Spleen (tissue), 11 donors: ENCODE measurements at regions not wholly inside any gene's neighbourhood (a gene's known extent, or its start where the extent isn't known, plus 50 kb on each side); places are given as distances from the start of the nearest gene placed in this dataset.

ENCODE experiments used
- DNase-seq: peaks from one replicate; pipeline ENCODE4 v3.0.0-alpha.2; 2020
- H3K27ac ChIP-seq, 8 donors: fragments of 200-600 bp; sonication (generic) in 7 of 8; 1 replicate in 4 of 8; 2 replicates in 4 of 8; pipeline versions ENCODE4 v1.5.0 to v1.8.0; 2016 to 2021; ENCODE audit warnings: inconsistent platforms in 4 of 8, mild to moderate bottlenecking in 4 of 8, moderate library complexity in 1 of 8
- H3K27me3 ChIP-seq, 7 donors: fragments of 200-600 bp; sonication (generic) in 6 of 7; replicated peaks in 1 of 7; 1 replicate in 4 of 7; 2 replicates in 3 of 7; pipeline versions ENCODE4 v1.5.0 to v1.8.0; 2016 to 2021; ENCODE audit warnings: inconsistent platforms in 3 of 7, mild to moderate bottlenecking in 1 of 7
- H3K36me3 ChIP-seq, 6 donors: fragments of 200-600 bp; sonication (generic) in 5 of 6; 1 replicate in 4 of 6; 2 replicates in 2 of 6; pipeline versions ENCODE4 v1.5.0 to v1.8.0; 2016 to 2021; ENCODE audit warnings: inconsistent platforms in 2 of 6
- H3K4me1 ChIP-seq, 6 donors: fragments of 200-600 bp; sonication (generic) in 5 of 6; 1 replicate in 3 of 6; 2 replicates in 3 of 6; pipeline versions ENCODE4 v1.5.0 to v1.8.0; 2016 to 2021; ENCODE audit warnings: inconsistent platforms in 3 of 6
- H3K4me3 ChIP-seq, 8 donors: fragments of 200-600 bp; sonication (generic) in 7 of 8; 1 replicate in 4 of 8; 2 replicates in 4 of 8; pipeline versions ENCODE4 v1.5.0 to v1.8.0; 2016 to 2021; ENCODE audit warnings: inconsistent platforms in 4 of 8, mild to moderate bottlenecking in 4 of 8, moderate library complexity in 2 of 8
- H3K9me3 ChIP-seq, 8 donors: fragments of 200-600 bp; sonication (generic) in 7 of 8; 1 replicate in 4 of 8; 2 replicates in 4 of 8; pipeline versions ENCODE4 v1.5.0 to v1.8.0; 2016 to 2021; ENCODE audit warnings: inconsistent platforms in 4 of 8
- POLR2A ChIP-seq, 3 donors: fragments of 450-650 bp; IDR thresholded peaks; one replicate each; pipeline ENCODE4 v1.5.1; 2017; ENCODE audit warnings: antibody characterized with exemption in 3 of 3, mild to moderate bottlenecking in 1 of 3
- POLR2AphosphoS5 ChIP-seq, 3 donors: sonication (generic); formaldehyde crosslinking; IDR thresholded peaks; one replicate each; pipeline ENCODE4 v1.5.1; 2017; ENCODE audit warnings: antibody characterized with exemption in 3 of 3
- WGBS, 5 donors: extraction: QIAGEN DNeasy Blood & Tissue Kit in 3 of 5; methylation state at CpG; one replicate each; pipeline versions ENCODE4 v1.1.5 to v1.1.7; 2013 to 2018; 5-methylcytosine and 5-hydroxymethylcytosine counted together
- intact Hi-C: fragments of 100-400 bp; cut with DNase I; formaldehyde crosslinking; loops from one replicate; pipeline ENCODE4 v1.15.0; 2023; ENCODE audit warnings: low total_unique reads
- TF ChIP-seq, protein P1 (sequence below), 11 experiments: fragments of 200-600 bp in 7 of 11; fragments of 450-650 bp in 4 of 11; sonication (generic) in 4 of 11; IDR thresholded peaks in 8 of 11; conservative IDR thresholded peaks in 3 of 11; 1 replicate in 7 of 11; 2 replicates in 4 of 11; pipeline versions ENCODE4 v1.4.0 to v1.8.0; 2016 to 2021; ENCODE audit warnings: antibody characterized with exemption in 11 of 11, inconsistent platforms in 4 of 11, mild to moderate bottlenecking in 1 of 11
- donor health status: healthy with polysubstance abuse.
- donor health status: DM: no; HTN: no; CAD: no; lungs with moderate emphysema.
- donor health status: DM: no; HTN: no; CAD: no.
- donor health status: Bipolar disorder and iron deficiency.
- donor health status: healthy.
- donor health status: DM: no; HTN: no; CAD: no.
- donor health status: DM: yes; HTN: yes; CAD: no.

DNA sequence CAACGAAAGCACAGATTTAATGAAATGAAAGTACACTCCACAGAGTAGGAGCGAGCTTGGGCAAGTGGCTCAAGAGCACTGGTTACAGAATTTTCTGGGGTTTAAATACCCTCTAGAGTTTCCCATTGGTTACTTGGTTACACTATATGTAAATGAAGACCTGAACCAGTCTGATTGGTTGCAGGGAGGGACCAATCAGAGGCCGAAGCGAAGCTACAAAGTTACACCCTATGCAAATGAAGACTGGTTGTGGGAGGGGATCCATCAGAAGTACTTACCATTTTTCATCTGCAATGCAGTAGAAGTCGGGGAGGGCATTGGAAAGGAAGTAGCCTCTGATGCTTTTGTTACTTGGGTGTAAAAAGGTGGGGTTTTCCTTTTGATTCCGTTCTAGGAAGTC, 132.0 kb downstream of the PMP22 start:
- Histone ChIP-seq H3K27me3 (peaks cover 0 to 9% (median 0%) of the 10 kb centered on the region in 7 donors), H3K4me1 (no peaks in the 10 kb centered on the region), H3K4me3 (no peak overlapping the region), H3K36me3 (no peaks in the 10 kb centered on the region), H3K27ac (no peak overlapping the region), H3K9me3 (no peaks in the 10 kb centered on the region)
- intact Hi-C loops: no loop called here
- TF ChIP-seq POLR2AphosphoS5 (IDR thresholded peaks at IDR 0.05): no peak
- TF ChIP-seq POLR2A (IDR thresholded peaks at IDR 0.05): no peak
- WGBS, 5 donors: 89 to 94% (median 90%) methylated on average over 6 of the region's 6 CpGs
- no peak for DNase-seq

DNA sequence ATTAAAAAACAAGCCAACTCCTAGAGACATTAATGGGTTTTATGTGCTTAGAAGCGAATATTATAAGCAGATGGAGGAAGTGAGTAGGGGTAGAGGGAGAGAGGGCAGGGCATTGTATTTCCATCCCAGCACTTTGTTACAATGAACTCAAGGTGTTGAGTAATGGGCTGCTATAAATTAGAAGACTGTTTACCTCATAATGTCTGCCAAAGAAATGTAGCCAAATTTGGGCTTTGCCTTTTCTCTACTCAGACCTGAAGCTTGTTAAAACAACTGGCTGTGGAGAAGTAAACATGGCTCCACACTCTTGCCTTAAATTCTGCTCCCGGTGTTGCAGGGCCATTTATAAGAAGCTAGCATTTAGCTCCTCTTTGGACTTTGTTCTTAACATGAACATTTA, 134.7 kb downstream of the PMP22 start:
- Histone ChIP-seq H3K4me1 (no peaks in the 10 kb centered on the region), H3K4me3 (no peak overlapping the region), H3K27ac (no peak overlapping the region), H3K27me3 (no peaks in the 10 kb centered on the region), H3K9me3 (no peaks in the 10 kb centered on the region), H3K36me3 (no peaks in the 10 kb centered on the region)
- TF ChIP-seq POLR2AphosphoS5 (IDR thresholded peaks at IDR 0.05) (no peak), POLR2A (IDR thresholded peaks at IDR 0.05) (no peak)
- TF ChIP-seq, protein P1, sequence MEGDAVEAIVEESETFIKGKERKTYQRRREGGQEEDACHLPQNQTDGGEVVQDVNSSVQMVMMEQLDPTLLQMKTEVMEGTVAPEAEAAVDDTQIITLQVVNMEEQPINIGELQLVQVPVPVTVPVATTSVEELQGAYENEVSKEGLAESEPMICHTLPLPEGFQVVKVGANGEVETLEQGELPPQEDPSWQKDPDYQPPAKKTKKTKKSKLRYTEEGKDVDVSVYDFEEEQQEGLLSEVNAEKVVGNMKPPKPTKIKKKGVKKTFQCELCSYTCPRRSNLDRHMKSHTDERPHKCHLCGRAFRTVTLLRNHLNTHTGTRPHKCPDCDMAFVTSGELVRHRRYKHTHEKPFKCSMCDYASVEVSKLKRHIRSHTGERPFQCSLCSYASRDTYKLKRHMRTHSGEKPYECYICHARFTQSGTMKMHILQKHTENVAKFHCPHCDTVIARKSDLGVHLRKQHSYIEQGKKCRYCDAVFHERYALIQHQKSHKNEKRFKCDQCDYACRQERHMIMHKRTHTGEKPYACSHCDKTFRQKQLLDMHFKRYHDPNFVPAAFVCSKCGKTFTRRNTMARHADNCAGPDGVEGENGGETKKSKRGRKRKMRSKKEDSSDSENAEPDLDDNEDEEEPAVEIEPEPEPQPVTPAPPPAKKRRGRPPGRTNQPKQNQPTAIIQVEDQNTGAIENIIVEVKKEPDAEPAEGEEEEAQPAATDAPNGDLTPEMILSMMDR (IDR thresholded peaks at IDR 0.05 in 8 of 11, conservative IDR thresholded peaks at IDR 0.05 in 3 of 11): no peak
- 54 to 68% (median 63%) methylated on average over 2 of the region's 2 CpGs for WGBS, 5 donors
- DNase-seq: no peak
- intact Hi-C loops: no loop called here

DNA sequence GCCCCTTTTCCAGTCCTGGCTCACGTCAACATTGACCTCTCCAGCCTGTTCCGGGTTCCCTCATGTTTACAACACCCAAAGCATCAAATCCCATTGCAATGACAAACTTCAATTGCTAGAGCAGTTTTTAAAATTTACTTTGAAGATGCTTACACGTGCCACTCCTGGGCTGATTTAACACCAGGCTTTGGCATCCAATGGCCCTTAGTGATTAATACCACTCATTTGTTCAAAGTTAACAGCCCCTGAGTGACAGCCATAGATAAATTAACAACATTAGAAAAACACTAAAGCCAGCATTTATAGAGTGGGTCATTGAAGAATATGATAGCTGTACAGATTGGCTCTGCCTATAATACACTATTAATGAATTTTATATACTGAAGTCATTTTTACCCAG, 135.1 kb downstream of the PMP22 start:
- no peaks in the 10 kb centered on the region for H3K27me3 ChIP-seq
- no peaks in the 10 kb centered on the region for H3K36me3 ChIP-seq
- WGBS, 5 donors: 54 to 81% (median 62%) methylated on average over 3 of the region's 3 CpGs
- no peaks in the 10 kb centered on the region for H3K4me1 ChIP-seq
- intact Hi-C loops: no loop called here
- DNase-seq: no peak
- TF ChIP-seq, protein P1 (IDR thresholded peaks at IDR 0.05 in 8 of 11, conservative IDR thresholded peaks at IDR 0.05 in 3 of 11): no peak
- TF ChIP-seq POLR2A (IDR thresholded peaks at IDR 0.05) (no peak), POLR2AphosphoS5 (IDR thresholded peaks at IDR 0.05) (no peak)
- H3K27ac ChIP-seq: no peak overlapping the region
- no peak overlapping the region for H3K4me3 ChIP-seq
- no peaks in the 10 kb centered on the region for H3K9me3 ChIP-seq

DNA sequence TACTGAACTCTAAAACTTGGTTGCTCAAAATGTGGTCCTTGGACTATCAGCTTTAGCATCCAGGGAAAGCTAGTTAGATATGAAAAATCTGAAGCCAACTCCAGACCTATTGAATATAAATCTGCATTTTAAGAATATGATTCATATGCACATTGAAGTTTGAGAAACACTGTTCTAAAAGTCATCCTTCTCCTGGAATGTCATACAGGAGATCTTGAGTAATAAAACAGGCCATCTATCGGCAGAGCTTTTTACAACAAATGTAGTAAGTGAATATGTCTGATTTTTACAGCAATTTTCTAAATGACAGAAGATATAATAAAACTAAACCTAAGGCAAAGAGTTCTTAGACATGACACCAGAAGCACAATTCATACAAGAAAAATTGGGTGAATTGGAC, 140.4 kb downstream of the PMP22 start:
- no peaks in the 10 kb centered on the region for H3K36me3 ChIP-seq
- no peaks in the 10 kb centered on the region for H3K27me3 ChIP-seq
- no peaks in the 10 kb centered on the region for H3K4me1 ChIP-seq
- no peak for DNase-seq
- intact Hi-C loops: no loop called here
- WGBS, 5 donors: 59 to 98% (median 88%) methylated on average over 1 of the region's 1 CpG
- TF ChIP-seq, protein P1 (IDR thresholded peaks at IDR 0.05 in 8 of 11, conservative IDR thresholded peaks at IDR 0.05 in 3 of 11): no peak
- TF ChIP-seq POLR2A (IDR thresholded peaks at IDR 0.05) (no peak), POLR2AphosphoS5 (IDR thresholded peaks at IDR 0.05) (no peak)
- H3K9me3 ChIP-seq: no peaks in the 10 kb centered on the region
- H3K4me3 ChIP-seq: no peak overlapping the region
- H3K27ac ChIP-seq: no peak overlapping the region

DNA sequence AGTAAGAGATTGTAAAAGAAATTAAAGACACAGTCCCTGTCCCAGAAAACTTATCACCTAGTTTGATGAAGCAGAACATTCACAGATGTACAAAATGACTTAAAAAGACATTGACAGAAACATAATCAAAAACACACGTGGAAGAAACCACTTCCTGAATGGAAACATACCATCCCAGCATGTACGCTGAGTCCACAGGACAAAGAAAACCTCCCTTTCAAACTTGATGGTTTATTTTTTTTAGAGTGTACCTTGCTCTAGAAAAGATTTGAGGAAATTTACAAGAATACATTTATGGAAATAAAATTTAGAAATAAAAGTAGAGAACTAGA, 140.9 kb downstream of the PMP22 start:
- WGBS, 5 donors: 27 to 36% (median 31%) methylated on average over 2 of the region's 2 CpGs
- intact Hi-C loops: no loop called here
- peaks cover 0 to 2% (median 0%) of the 10 kb centered on the region in 7 donors for H3K27me3 ChIP-seq

More for the DNA sequence above, 140.9 kb downstream of the PMP22 start:
- TF ChIP-seq, protein P1 (IDR thresholded peaks at IDR 0.05 in 8 of 11, conservative IDR thresholded peaks at IDR 0.05 in 3 of 11): no peak
- TF ChIP-seq POLR2A (IDR thresholded peaks at IDR 0.05): no peak
- no peak for TF ChIP-seq POLR2AphosphoS5 (IDR thresholded peaks at IDR 0.05)
- no peak overlapping the region for H3K27ac ChIP-seq
- no peaks in the 10 kb centered on the region for H3K36me3 ChIP-seq
- DNase-seq: no peak
- H3K4me1 ChIP-seq: no peaks in the 10 kb centered on the region
- H3K4me3 ChIP-seq: no peak overlapping the region
- H3K9me3 ChIP-seq: no peaks in the 10 kb centered on the region
